ENCODE measurements at regions not wholly inside any gene's neighbourhood (a gene's known extent, or its start where the extent isn't known, plus 50 kb on each side); places are given as distances from the start of the nearest gene placed in this dataset.

GRCh38 chr20:63117151-63117550 is 98.8 kb downstream of the YTHDF1 start:
- DNase-seq (ENCODE audit: extremely low read depth, low read depth) = no peak

- peak; percentile 38 for DNase-seq (ENCODE audit: extremely low read depth, low read depth)
These were observed 99.4 kb downstream of the YTHDF1 start for GRCh38 chr20:63116412-63117106.

- no peak for DNase-seq (ENCODE audit: extremely low read depth, low read depth)
These were observed 100.1 kb downstream of the YTHDF1 start for GRCh38 chr20:63115651-63116411.

GRCh38 chr20:63114693-63115311 is 101.1 kb downstream of the YTHDF1 start:
- DNase-seq (ENCODE audit: extremely low read depth, low read depth) = no peak

- DNase-seq (ENCODE audit: extremely low read depth, low read depth) = no peak
These were observed 101.8 kb downstream of the YTHDF1 start for GRCh38 chr20:63114006-63114692.

GRCh38 chr20:63112491-63113219 is 103.3 kb downstream of the YTHDF1 start:
- no peak for DNase-seq (ENCODE audit: extremely low read depth, low read depth)

GRCh38 chr20:63108247-63108646 is 101.5 kb upstream of the BHLHE23 start:
- no peak for DNase-seq (ENCODE audit: extremely low read depth, low read depth)

- no peak for DNase-seq (ENCODE audit: extremely low read depth, low read depth)
These were observed 100.9 kb upstream of the BHLHE23 start for GRCh38 chr20:63107449-63108200.

GRCh38 chr20:63106765-63107448 is 100.1 kb upstream of the BHLHE23 start:
- no peak for DNase-seq (ENCODE audit: extremely low read depth, low read depth)

GRCh38 chr20:63106108-63106764 is 99.5 kb upstream of the BHLHE23 start:
- no peak for DNase-seq (ENCODE audit: extremely low read depth, low read depth)

- no peak for DNase-seq (ENCODE audit: extremely low read depth, low read depth)
These were observed 98.7 kb upstream of the BHLHE23 start for GRCh38 chr20:63105211-63106107.

GRCh38 chr20:63104312-63105181 is 97.8 kb upstream of the BHLHE23 start:
- no peak for DNase-seq (ENCODE audit: extremely low read depth, low read depth)

- no peak for DNase-seq (ENCODE audit: extremely low read depth, low read depth)
These were observed 96.9 kb upstream of the BHLHE23 start for GRCh38 chr20:63103402-63104311.

- DNase-seq (ENCODE audit: extremely low read depth, low read depth) = no peak
These were observed 96.1 kb upstream of the BHLHE23 start for GRCh38 chr20:63102721-63103375.
